RCC 7860 (cell line): ENCODE measurements at regions not wholly inside any gene's neighbourhood (a gene's known extent, or its start where the extent isn't known, plus 50 kb on each side); places are given as distances from the start of the nearest gene placed in this dataset.
"Not testable (repeated sequence)": the region's sequence is repeated elsewhere in the genome, so short reads cannot be mapped to it uniquely, and the experiment has no call there.

Source experiments
- DNase-seq: peaks from one replicate; pipeline ENCODE4 v3.0.0-alpha.2; 2015; ENCODE audit warnings: low spot score
- FAIRE-seq: peaks from 2 replicates; lab custom pipeline; 2012; peaks lifted over from hg19 to GRCh38; lab: Jason Lieb, UNC

DNA sequence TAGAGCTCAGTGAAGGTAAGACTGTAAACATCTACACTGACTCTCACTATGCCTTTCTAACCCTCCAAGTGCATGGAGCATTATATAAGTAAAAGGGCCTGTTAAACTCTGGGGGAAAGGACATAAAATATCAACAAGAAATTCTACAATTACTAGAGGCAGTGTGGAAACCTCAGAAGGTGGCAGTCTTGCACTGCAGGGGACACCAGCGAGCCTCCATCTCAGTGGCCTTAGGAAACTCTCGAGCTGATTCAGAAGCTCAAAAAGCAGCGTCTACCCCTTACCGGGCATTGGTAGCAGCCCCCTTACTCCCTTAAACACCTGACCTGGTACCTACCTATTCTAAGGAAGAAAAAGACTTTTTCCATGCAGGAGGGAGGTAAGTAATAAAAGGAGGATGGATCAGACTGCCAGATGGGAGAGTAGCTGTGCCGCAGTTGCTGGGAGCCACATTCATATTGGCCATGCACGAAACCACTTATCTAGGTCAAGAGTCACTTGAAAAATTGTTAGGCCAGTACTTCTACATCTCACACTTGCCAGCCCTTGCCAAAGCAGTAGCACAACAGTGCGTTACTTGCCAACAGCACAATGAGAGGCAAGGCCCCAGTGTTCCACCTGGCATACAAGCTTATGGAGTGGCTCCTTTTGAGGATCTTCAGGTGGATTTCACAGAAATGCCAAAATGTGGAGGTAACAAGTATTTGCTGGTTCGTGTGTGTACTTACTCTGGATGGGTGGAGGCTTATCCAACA is 258.8 kb upstream of the PRKX start:
- not testable (repeated sequence) for FAIRE-seq, DNase-seq

DNA sequence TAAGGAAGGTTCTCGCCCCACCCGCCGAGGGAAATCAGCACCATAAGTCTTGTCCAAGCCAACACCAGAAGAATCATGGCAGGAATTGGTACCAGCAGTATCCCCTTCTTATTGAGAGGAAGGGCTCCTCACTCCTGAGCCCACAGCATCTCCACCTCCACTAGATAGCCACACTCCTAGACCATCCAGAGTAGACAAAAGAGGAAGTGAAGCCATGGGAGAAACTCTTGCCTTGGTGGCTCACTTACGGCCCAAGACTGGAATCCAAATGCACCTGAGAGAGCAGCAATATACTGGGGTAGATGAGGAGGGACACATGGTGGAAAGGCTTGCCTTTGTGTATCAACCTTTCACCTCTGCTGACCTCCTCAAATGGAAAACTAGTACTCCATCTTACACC is 255.3 kb upstream of the PRKX start:
- no peak for FAIRE-seq
- DNase-seq = no peak

DNA sequence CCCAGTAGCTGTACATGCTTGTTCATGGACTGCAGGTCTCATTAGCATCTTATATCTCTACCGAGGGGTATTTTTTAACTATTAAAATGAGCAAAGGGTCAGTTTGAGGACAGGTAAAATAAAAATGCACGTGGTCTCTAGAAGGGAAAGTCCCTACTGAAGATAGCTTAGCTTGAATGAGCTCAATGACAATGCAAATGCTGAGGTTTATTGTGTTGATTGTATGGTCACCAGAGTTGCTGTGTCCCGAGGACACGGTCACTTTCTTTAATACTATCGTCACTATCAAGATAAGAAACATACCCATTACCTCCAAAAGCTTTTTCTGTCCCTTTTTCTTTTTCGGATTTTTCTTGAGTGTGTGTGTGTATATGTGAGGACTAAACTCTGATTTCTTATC is 250.5 kb upstream of the PRKX start:
- FAIRE-seq (no peak), DNase-seq (no peak)

DNA sequence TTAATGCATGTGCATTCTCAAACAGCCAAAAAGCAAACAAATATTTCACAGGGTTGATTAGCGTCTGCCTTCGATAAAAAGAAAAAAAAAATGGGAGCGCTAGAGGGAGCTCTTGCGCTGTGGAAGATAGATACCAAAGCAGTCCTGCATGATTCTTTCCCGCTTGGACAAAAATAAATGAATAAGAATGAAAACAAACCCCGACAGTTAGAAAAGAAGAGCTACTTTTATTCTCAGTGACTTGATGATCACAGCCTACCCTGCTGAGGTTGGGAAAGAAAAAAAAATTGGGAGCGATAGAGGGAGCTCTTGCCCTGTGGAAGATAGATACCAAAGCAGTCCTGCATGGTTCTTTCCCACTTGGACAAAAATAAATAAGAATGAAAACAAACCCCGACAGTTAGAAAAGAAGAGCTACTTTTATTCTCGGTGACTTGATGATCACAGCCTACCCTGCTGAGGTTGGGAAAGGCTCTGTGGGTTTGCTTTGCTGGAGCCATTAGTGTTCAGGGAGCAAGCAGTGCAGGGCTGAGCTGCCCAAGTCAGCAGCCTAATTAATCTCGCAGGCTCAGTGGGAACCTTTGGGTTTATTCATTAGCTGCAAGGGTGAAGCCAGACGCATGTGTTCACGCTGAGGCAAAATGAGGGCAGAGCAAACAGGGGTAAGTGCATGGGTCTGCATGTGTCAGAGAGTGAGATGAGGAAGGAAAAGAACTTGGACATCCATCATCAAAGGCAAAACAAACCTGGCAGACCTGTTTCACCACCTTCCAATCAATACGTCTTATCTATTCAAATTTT is 249.3 kb upstream of the PRKX start:
- FAIRE-seq = peak; percentile 32
- peak; percentile 4 for DNase-seq

DNA sequence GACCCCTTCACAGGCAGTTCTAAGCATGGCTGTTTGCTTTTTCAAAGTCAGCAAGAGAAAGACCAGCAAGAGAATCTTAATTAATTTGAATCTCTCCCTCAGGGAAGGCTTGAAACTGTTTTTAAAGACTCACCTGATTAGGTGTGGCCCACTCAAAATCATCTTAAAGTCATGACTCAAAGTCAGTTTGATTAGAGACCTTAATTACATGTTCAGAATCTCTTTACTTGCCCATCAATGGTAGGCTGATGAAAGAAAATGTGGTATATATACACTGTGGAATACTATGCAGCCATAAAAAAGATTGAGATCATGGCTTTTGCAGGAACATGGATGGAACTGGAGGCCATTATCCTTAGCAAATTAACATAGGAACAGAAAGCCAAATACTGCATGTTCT is 247.5 kb upstream of the PRKX start:
- no peak for FAIRE-seq
- DNase-seq = no peak

DNA sequence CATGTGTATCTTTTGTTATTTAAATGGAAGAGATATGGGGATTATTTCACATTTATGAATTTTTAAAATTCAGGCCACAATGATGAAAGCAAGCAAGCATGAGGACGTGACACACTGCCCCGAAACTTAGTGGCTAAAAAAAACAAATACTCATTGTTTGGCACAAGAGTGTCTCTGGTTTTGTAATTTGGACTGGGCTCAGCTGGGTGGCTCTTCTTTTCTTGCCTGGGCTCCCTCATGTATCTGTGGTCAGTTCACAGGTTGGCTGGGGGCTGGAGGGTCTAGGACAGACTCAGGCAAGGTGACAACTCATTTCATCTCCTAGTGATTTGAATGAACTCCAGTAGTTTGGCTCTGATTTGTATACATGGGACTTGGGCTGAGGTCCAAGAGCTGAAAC is 238.4 kb upstream of the PRKX start:
- FAIRE-seq = no peak
- no peak for DNase-seq

DNA sequence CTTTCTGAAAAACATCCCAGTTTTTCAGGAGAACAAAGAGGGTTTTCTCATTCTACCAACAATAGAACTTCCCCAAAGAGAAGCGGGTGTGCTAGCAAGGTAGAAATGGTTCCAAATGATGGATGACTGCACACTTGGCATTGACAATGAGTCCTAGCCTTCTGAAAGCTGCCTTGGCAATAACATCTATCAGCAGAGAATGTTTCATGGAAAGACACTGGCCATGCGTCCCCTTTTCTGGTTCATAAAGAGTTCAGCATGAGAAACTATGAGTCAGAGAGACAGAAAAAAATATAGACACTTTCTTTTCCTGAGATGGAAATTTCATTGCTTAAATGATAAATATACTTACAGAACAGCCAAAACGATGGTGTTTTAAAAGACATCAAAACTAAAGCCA is 236.9 kb upstream of the PRKX start:
- peak; percentile 91 for FAIRE-seq
- DNase-seq = peak; percentile 34

DNA sequence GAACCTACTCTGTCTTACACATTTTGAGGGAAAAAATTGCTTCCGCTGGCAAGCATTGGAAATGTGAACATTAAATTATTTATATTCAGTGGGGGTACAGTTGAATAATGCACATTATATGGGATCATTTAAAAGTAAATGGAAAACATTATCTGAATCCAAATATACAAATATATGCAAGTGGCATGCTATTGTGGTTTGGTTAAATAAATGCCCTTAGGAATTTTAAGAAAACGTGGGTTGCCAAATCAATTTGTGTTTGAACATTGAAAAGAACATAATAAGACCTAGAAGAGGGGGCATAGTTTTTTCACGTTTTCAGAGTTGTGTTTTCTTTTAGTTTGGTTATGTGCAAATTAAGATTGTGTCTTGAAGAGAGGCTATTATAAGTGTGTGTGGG is 230.5 kb upstream of the PRKX start:
- DNase-seq = no peak
- FAIRE-seq = no peak

DNA sequence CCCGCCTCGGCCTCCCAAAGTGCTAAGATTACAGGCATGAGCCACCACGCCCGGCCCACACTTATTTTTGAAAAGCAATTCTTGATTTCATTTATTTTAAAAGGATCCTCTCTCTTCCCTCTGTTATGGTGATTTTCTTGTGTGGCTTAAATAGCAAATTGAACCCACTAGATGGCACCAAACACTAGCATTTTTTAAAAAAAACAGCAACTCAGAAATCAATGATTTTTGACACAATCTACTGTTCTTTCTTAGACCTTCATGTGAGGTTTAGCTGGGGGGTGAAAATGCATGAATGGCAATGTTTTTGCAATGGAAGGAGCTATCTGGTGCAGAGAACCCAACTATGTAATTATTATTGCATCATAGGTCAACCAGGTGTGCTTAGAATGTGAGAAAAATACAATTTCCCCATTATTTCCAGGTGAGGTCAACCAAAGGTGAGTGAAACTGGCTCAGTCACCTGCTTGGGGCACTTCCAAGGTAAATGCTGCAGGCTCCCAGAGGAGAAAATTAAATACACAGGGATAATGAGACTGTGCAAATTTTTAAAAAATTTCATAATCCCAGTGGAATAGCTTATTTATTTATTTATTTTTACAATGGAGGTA is 226.7 kb upstream of the PRKX start:
- FAIRE-seq (peak; percentile 76), DNase-seq (peak; percentile 7)

DNA sequence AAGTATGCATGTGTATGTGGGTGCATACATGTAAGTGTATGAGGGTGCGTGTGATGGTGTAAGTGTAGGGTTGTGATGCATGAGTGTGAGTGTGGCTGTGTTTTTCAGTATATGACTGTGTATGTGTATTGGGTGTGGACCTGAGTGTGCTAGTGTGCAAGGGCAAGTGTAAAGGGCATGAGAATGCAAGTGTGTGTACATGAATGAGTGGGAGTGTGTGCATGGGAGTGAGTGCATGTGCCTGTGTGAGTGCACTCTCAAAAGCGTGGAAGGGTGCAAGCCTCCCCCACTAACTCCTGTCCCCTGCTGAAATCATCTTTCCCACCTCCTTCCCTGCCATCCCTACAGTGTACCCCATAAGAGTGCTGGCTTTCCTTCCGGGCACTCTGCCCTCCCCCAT is 225.1 kb upstream of the PRKX start:
- FAIRE-seq (no peak), DNase-seq (no peak)

DNA sequence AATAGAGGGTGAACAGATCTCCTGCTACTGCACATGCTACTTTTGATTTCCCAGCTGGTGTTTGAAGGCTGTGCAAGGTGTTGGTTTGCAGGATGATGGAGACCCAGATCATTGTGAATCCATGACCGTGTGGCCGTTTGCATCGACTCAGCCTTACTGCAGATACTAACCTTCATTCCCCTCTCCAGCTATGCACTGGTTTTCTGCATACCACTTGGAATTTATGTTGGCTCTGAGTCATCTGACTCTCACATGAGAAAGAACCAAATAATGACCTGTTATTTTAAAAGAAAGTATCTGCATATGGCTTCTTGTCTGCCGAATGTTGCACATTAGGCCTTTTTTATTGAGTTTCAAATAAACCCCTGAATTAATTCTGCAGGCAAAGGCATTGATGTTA is 221.7 kb upstream of the PRKX start:
- FAIRE-seq, DNase-seq: not testable (repeated sequence)

DNA sequence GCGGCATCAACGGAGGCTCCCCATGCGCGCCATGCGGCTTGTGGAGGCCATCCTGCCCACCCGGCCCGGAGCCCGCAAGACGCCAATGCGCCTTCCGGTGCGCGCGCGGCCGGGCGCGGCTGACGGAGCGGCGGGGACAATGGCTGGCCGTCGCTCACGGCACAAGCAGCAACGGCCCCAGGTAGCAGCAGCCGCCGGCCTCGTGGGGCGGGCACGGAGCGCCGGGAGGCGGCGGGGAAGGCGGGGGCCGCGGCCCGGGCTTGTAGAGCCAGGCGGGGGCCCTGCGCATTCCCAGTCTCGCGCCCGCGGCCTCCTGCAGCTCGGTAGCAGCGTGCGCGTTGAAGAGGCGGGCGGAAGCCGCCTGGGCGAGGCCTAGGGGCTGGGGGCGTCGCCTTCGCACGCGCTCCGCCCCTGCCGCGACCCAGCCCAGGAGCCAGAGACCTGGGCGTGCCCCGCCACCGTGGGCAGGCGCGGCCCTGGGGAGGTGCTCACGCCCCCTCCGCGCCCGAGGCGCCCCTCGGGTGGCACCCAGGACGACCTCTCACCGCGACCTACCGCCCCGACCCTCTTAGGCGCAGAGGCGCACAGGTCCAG is 207.1 kb upstream of the PRKX start:
- DNase-seq, FAIRE-seq: not testable (repeated sequence)

DNA sequence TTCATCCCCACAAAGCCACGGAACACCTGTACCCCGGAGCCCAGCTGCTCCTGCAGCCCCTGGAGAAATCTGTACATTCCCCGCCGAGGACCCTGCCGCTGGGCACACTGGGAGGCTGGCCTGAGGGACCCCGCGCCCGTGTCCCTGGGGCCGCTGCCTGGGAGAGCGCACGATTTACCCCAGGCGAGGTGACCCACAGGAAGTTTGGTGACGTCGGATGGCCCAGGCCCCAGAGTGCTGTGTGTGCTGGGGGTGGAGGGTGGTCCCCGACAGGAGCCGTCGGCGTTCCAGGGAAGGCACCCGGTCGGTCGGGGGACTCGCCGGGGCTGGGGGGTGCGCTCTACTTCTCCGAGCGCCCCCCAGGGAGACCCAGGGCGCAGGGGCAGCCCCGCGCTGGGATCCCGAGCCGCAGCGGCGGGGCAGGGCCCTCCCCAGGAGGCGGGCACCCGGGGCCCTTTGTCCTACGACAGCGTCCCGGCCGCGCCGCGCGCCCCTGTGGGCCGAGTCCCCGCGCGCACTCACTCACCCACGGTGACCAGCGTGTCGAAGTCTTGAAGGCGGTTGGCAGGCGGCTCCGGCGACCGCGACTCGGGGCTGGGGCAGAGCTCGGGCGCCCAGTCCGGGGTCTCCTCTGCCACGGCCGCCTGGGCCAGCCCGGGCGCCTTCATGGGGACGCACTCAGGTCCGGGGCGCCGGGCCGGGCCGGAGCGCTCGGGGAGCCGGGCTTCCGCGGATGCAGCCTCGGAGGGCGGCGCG is 206.4 kb upstream of the PRKX start:
- FAIRE-seq, DNase-seq: not testable (repeated sequence)

DNA sequence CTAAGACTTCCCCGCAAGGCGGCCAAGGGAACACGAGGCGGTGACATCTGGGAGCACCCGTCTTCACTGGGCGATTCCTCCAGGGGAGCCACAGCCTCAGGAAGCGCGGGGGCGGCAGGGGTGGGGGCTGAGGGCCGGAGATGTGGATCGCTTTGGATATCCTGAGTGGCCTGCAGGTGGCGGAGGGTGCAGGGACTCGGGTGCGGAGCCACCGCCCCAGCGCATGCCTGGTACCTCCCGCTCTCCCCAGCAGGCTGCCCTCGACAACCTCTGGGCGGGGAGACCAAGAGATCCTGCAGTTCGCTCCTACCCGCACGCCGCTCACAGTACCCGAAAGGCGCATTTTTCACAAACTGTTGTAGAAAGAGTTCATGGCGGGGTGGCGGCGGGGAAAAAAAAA is 201.4 kb upstream of the PRKX start:
- not testable (repeated sequence) for DNase-seq, FAIRE-seq

DNA sequence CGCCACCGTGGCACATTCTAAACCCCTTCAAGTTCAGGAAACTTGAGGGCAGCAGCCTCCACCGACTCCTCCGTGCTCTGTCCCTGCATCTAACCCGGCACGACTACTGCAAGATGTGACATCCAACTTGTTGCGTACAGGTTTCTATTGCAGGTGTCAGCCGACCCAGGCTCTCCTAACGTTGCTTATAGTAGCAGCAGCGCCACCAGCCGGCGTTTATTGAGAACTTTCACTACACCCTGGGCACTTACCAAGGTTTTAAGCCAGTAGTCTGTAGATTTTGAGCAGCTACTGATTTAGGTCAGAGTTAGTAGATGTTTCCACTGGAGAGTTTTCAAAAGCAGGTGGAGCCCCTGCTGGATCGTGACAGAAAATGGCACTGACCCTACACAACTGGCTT is 200.6 kb upstream of the PRKX start:
- not testable (repeated sequence) for DNase-seq, FAIRE-seq

DNA sequence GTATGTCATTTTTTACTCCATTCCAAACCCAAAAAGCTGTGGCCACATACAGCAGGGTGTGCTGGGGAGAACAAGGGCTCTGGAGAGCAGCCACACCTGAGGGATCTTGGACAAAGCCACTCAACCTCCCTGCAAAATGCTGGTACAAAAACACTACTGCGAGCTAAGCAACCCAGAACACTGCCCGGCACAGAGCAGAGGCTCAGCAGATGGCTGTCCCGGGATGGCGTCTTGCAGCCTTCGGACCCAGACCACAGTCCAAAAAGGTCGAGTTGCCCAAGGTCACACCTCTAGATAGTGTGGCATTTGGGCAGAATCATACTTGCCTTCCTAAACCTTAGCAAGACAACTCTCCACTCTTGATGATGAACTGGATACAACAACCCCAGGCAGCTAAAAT is 197.6 kb upstream of the PRKX start:
- FAIRE-seq, DNase-seq: not testable (repeated sequence)

DNA sequence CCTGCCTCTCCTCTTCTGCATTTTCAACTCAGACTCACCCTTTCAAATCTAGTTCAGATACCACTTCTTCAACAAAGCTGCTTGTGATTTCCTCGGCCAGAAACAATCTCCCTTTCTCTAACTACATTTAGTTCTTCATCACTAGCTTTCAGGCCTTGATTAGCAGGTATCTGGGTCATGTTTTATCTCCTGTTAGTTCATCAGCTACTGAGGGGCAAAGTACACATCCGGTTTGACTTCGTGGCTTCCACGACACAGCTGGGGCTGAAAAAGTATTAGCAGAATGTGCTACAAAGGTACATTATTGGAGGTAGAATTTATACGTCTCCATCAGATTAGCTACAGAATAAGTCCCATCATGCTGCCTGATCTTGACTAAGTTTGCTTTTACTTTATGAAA is 197.2 kb upstream of the PRKX start:
- FAIRE-seq = peak; percentile 25
- DNase-seq = not testable (repeated sequence)

DNA sequence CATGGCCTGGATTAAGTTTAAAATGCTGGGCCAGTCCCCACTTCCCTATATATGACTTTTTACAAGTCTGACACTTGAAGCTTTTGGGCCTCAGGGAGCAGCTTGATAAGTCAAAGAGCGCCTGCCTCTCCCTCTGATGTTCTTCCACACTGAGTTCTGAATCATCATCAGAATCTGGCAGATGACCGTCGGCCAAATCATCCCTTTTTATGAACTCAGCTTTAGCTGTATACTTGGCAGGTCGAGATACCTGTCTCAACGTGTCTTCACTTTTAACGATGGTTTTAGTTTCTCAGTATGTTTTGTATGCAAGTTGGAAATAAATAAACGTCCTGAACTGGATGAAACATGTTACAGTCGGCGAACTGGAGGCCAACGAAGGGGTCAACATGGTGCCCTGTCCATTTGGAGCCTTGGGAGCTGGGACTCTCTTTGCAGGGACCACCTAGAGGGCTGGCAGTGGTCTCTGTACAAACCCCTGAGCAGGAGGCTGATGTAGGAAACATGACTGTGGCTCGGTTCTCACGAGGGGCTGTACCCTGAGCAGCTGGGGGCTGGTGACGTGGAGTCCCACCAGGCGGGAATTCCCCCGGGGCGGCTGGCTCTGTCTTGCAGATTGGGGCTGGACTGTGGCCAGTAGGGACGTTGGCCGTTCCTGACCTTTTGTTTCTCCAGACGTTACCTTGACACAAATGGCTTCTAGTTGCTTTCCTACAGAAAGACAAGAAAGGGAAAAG is 192.2 kb upstream of the PRKX start:
- DNase-seq, FAIRE-seq: not testable (repeated sequence)

DNA sequence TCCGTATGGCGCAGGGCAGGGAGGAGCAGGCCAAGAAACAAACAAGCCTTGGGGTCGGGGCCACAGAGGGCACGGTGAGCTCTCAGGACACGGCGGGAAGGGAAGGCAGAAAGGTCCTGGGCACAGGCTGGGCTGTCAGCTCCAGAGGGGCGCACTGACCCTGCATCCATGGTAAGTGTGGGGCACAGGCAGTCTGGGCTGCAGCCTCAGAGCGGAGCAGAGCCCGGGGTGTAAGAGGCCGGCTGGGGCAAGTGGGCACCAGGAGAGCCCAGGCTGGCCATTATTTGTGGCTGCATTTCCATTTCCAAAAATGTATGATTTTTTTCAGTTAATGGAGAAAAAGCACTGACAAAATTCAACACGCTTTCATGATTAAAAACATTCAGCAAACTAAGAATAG is 188.8 kb upstream of the PRKX start:
- DNase-seq, FAIRE-seq: not testable (repeated sequence)

DNA sequence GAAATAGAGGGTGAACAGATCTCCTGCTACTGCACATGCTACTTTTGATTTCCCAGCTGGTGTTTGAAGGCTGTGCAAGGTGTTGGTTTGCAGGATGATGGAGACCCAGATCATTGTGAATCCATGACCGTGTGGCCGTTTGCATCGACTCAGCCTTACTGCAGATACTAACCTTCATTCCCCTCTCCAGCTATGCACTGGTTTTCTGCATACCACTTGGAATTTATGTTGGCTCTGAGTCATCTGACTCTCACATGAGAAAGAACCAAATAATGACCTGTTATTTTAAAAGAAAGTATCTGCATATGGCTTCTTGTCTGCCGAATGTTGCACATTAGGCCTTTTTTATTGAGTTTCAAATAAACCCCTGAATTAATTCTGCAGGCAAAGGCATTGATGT is 183.3 kb upstream of the PRKX start:
- not testable (repeated sequence) for FAIRE-seq, DNase-seq
